ENCODE measurements at regions not wholly inside any gene's neighbourhood (a gene's known extent, or its start where the extent isn't known, plus 50 kb on each side); places are given as distances from the start of the nearest gene placed in this dataset.

DNA sequence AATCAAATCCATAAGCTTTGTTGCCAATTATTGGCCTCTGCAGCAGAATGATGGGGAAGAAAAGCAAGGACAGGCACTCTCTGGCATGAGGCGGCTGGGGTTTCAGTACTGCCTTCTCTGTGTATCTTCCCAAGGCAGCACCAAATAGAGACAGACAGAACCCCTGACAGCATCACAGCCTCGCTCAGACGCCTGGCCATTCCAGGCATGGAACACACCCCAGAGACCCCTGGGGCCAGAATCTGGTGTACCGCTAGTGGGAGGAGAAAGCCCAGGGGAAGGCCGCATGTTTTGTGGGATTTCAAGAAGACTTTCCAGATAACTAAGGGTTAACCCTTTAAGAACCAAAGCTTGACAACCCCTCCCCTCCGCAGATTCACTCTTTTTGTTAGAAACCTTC is 282.1 kb downstream of the EN1 start:
- no peak overlapping the region for H3K27ac ChIP-seq
- ChIA-PET CTCF (interaction anchor here (0.6 kb wide), 1 partner anchor 293 kb away, joined by 3 read pairs; no protein-coding TSS in a partner anchor), POLR2A (ENCODE audit: low non-redundant PET) (no interaction called here)
- no peak for DNase-seq (ENCODE audit: low spot score)
- TF ChIP-seq, protein P1, sequence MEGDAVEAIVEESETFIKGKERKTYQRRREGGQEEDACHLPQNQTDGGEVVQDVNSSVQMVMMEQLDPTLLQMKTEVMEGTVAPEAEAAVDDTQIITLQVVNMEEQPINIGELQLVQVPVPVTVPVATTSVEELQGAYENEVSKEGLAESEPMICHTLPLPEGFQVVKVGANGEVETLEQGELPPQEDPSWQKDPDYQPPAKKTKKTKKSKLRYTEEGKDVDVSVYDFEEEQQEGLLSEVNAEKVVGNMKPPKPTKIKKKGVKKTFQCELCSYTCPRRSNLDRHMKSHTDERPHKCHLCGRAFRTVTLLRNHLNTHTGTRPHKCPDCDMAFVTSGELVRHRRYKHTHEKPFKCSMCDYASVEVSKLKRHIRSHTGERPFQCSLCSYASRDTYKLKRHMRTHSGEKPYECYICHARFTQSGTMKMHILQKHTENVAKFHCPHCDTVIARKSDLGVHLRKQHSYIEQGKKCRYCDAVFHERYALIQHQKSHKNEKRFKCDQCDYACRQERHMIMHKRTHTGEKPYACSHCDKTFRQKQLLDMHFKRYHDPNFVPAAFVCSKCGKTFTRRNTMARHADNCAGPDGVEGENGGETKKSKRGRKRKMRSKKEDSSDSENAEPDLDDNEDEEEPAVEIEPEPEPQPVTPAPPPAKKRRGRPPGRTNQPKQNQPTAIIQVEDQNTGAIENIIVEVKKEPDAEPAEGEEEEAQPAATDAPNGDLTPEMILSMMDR (conservative IDR thresholded peaks at IDR 0.05; ENCODE audit: low read depth): no peak

DNA sequence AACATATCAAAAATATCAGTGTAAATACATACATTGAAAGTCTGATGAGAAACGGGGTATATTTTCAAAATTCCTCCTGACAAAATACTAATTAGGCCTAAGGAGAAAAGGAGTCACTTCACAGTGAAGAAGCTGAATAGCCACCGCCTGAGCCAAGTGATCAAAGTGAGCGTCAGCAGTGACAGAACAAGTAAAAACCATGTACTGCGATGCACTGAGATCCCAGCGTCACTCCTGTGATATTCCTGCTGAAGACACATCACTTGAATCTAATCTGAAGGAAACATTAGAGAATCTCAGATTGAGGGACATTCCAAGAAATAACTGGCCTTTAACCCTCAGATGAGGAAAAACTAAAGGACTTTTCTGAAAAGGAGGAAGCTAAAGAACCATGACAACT is 285.3 kb downstream of the EN1 start:
- ChIA-PET CTCF (no interaction called here), POLR2A (ENCODE audit: low non-redundant PET) (no interaction called here)
- no peak overlapping the region for H3K27ac ChIP-seq
- DNase-seq (ENCODE audit: low spot score): no peak
- TF ChIP-seq, protein P1 (conservative IDR thresholded peaks at IDR 0.05; ENCODE audit: low read depth): no peak

DNA sequence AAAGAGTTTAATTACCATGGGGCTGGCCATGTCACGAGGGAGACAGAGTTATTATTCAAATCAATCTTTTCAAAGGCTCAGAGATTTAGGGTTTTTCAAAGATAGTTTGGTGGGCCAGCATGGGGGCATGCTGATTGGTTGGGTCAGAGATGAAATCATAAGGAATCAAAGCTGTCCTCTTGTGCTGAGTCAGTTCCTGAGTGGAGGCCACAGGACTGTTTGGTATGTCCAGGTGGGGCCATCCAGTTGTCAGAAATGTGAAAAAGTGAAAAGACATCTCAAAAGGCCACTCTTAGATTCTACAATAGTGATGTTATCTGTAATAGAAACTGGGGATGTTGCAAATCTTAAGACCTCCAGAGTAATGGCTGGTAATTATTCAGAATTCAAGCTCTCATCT is 288.6 kb downstream of the EN1 start:
- no peak for DNase-seq (ENCODE audit: low spot score)
- TF ChIP-seq, protein P1 (conservative IDR thresholded peaks at IDR 0.05; ENCODE audit: low read depth): no peak
- ChIA-PET CTCF (no interaction called here), POLR2A (ENCODE audit: low non-redundant PET) (no interaction called here)
- H3K27ac ChIP-seq: no peak overlapping the region

DNA sequence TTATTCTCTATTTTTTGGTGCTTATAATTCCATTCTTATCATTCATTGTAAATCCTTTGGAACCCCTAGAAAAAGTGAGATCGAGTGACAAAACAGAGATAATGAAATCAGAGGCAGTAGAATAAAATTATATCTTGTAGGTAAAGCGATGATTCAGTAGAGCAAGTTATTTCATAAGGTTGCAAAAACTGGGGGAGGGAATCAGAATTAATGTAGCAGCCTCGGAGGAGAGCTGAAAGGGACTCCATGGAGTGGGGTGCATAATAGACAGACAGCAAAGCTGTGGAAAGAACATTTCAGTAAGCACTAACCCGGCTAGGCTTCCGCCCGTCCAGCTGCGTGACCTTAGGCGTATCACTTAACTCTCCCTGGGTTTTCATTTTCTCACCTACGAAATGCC is 289.7 kb downstream of the EN1 start:
- POLR2A ChIA-PET (ENCODE audit: low non-redundant PET): no interaction called here
- TF ChIP-seq, protein P1 (conservative IDR thresholded peaks at IDR 0.05; ENCODE audit: low read depth): no peak
- CTCF ChIA-PET: no interaction called here
- no peak overlapping the region for H3K27ac ChIP-seq
- DNase-seq (ENCODE audit: low spot score): no peak

DNA sequence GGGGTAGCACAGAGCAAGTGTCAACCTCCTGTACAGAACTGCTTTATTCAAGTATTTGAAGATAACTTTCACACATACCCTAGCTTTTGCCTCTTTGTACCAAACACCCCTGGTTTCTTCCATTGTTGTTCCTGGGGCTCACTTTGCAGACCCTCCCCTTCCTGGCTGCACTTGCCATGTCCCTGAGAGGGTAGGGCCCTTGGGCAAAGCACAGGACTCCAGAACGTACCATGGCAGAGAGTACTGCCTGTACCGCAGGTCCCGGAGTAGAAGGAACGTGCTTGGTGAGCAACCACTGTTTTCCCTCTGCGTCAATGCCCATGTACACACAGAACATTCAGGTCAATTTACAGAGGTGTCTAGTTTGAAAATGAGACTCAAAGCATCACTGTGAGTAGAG is 290.4 kb downstream of the EN1 start:
- POLR2A ChIA-PET (ENCODE audit: low non-redundant PET): no interaction called here
- CTCF ChIA-PET: interaction anchor here (0.6 kb wide), 1 partner anchor 742 kb away, joined by 3 read pairs; the partner anchor contains the start of gene DDX18
- no peak overlapping the region for H3K27ac ChIP-seq
- DNase-seq (ENCODE audit: low spot score): no peak
- TF ChIP-seq, protein P1 (conservative IDR thresholded peaks at IDR 0.05; ENCODE audit: low read depth): no peak

DNA sequence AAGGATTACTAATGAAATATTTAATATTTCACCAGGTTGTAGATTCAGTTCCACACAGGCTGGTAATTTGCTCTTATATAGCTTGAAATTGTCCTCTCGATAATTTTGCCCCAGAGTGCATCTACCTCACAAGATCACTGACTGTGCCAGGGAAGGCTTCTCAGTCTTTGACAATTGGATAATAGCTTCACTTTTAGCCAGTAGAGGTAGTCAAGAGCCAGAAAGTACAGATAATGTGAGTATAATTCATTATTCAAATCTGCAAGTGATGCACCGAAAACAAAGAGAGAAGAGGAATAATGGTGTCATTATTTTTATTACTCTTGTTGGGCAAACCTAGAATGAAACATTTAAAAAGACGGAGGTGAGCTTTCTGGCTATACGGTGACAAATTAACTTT is 292.8 kb downstream of the EN1 start:
- TF ChIP-seq, protein P1 (conservative IDR thresholded peaks at IDR 0.05; ENCODE audit: low read depth): no peak
- CTCF ChIA-PET: interaction anchor here (0.5 to 1.0 kb wide), 5 partner anchors 20 to 331 kb away, joined by 3 read pairs; no protein-coding TSS in a partner anchor
- peak; percentile 8 for DNase-seq (ENCODE audit: low spot score)
- POLR2A ChIA-PET (ENCODE audit: low non-redundant PET): no interaction called here
- H3K27ac ChIP-seq: no peak overlapping the region

DNA sequence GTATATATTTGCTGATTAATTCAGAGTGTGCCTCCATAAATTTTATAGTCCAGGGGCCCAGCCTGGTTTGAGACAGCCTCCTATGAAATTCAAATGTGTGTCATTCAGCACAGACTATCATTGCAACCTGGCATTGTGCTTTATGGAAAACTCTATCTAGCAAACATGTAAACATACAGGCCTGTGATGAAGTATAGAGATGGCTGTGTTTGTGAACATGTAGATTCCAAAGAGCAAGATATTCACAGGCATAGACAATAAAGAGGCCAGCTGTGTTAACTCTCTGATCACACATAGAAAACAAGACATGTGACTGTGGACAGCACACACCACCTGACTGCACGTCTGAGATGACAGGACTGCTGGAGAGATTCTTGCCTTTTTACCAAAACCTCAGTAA is 297.9 kb downstream of the EN1 start:
- ChIA-PET POLR2A (ENCODE audit: low non-redundant PET) (no interaction called here), CTCF (no interaction called here)
- H3K27ac ChIP-seq: no peak overlapping the region
- DNase-seq (ENCODE audit: low spot score): no peak
- TF ChIP-seq, protein P1 (conservative IDR thresholded peaks at IDR 0.05; ENCODE audit: low read depth): no peak

Measured in RWPE1 (cell line).